Astrocyte (in vitro differentiated cells and primary cell): ENCODE measurements at regions not wholly inside any gene's neighbourhood (a gene's known extent, or its start where the extent isn't known, plus 50 kb on each side); places are given as distances from the start of the nearest gene placed in this dataset.

Experiments used
- DNase-seq: peaks from one replicate; pipeline ENCODE4 v3.0.0-alpha.2; 2010; ENCODE audit warnings: low read depth
- FAIRE-seq: peaks from 2 replicates; lab custom pipeline; 2011; peaks lifted over from hg19 to GRCh38; lab: Jason Lieb, UNC
- H2AFZ ChIP-seq: 2 replicates; pipeline ENCODE4 v1.6.0; 2012; ENCODE audit warnings: low read depth, low read length, inconsistent platforms
- H3K27ac ChIP-seq: 2 replicates; pipeline ENCODE4 v1.5.1; 2011; ENCODE audit warnings: low read depth, low read length, inconsistent platforms
- H3K27me3 ChIP-seq: 2 replicates; pipeline ENCODE4 v1.6.0; 2011; ENCODE audit warnings: low read length, inconsistent platforms; ENCODE audit not compliant: insufficient read depth
- H3K36me3 ChIP-seq: 2 replicates; pipeline ENCODE4 v1.5.1; 2011; ENCODE audit warnings: low read length, inconsistent platforms; ENCODE audit not compliant: insufficient read depth
- H3K4me1 ChIP-seq: 2 replicates; pipeline ENCODE4 v1.5.1; 2011; ENCODE audit warnings: low read length, inconsistent platforms; ENCODE audit not compliant: insufficient read depth
- H3K4me2 ChIP-seq: 2 replicates; pipeline ENCODE4 v1.6.0; 2012; ENCODE audit warnings: low read length, inconsistent platforms
- H3K4me3 ChIP-seq: 2 replicates; pipeline ENCODE4 v1.5.1; 2011; ENCODE audit warnings: low read depth, mild to moderate bottlenecking, low read length, inconsistent platforms; ENCODE audit not compliant: insufficient read depth
- H3K79me2 ChIP-seq: 2 replicates; pipeline ENCODE4 v1.6.0; 2012; ENCODE audit warnings: mild to moderate bottlenecking, low read length, inconsistent platforms; ENCODE audit not compliant: insufficient read depth
- H3K9ac ChIP-seq: 2 replicates; pipeline ENCODE4 v1.6.0; 2012; ENCODE audit warnings: mild to moderate bottlenecking, low read length, inconsistent platforms
- H3K9me3 ChIP-seq: 2 replicates; pipeline ENCODE4 v1.5.1; 2012; ENCODE audit warnings: low read depth, mild to moderate bottlenecking, low read length, inconsistent platforms; ENCODE audit not compliant: insufficient read depth
- H4K20me1 ChIP-seq: 2 replicates; pipeline ENCODE4 v1.6.0; 2012; ENCODE audit warnings: low read length, inconsistent platforms; ENCODE audit not compliant: insufficient read depth
- H3K27ac Mint-ChIP-seq: one replicate; pipeline ENCODE4 v1.8.0; 2021; ENCODE audit warnings: mild to moderate bottlenecking, mixed read lengths; ENCODE audit not compliant: unreplicated experiment
- H3K27me3 Mint-ChIP-seq: one replicate; pipeline ENCODE4 v1.8.0; 2021; ENCODE audit warnings: low read depth, mixed read lengths; ENCODE audit not compliant: unreplicated experiment
- H3K36me3 Mint-ChIP-seq: one replicate; pipeline ENCODE4 v1.8.0; 2021; ENCODE audit warnings: low read depth, mixed read lengths; ENCODE audit not compliant: unreplicated experiment
- H3K4me1 Mint-ChIP-seq: one replicate; pipeline ENCODE4 v1.8.0; 2021; ENCODE audit warnings: low read depth, mixed read lengths; ENCODE audit not compliant: unreplicated experiment
- H3K4me3 Mint-ChIP-seq: one replicate; pipeline ENCODE4 v1.8.0; 2021; ENCODE audit warnings: mild to moderate bottlenecking, moderate library complexity, mixed read lengths; ENCODE audit not compliant: unreplicated experiment
- H3K9me3 Mint-ChIP-seq: one replicate; pipeline ENCODE4 v1.8.0; 2021; ENCODE audit warnings: mild to moderate bottlenecking, mixed read lengths; ENCODE audit not compliant: unreplicated experiment
- EZH2 ChIP-seq: IDR thresholded peaks from 2 replicates; pipeline ENCODE4 v1.6.1; 2012; ENCODE audit warnings: mild to moderate bottlenecking, low read length, inconsistent platforms; ENCODE audit not compliant: insufficient read depth
- TF ChIP-seq, protein P1 (sequence below): IDR thresholded peaks from 2 replicates; pipeline ENCODE4 v1.5.1; 2011; ENCODE audit warnings: low read depth, mild to moderate bottlenecking, inconsistent platforms, low read length, moderate library complexity; ENCODE audit not compliant: insufficient read depth

DNA sequence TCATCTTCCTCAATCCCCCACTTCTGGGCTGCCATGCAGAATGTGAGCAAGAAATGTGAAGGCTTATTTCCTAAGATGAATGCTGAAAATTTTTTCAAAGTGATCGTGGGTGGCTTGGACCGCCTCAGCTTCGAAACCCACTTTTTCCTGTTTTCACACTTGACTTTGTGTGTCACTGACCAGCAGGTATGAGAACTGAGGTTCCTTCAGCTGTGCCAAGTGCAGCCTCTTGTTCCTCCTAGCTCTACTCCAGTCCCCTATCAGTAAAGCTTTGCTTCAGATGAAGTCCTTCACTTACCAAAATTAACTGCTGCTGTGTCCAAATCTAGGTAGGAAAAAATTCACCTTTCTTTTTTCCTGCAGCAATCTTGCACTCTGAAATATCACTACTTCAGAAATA is 382.6 kb downstream of the DTWD2 start:
- H2AFZ ChIP-seq, result no peak overlapping the region
- no peaks in the 10 kb centered on the region for H4K20me1 ChIP-seq
- Mint-ChIP-seq H3K9me3 (peaks cover 2% of the 10 kb centered on the region), H3K4me3 (no peak overlapping the region), H3K27ac (no peak overlapping the region), H3K27me3 (no peaks in the 10 kb centered on the region), H3K4me1 (no peaks in the 10 kb centered on the region), H3K36me3 (no peaks in the 10 kb centered on the region)
- no peak for FAIRE-seq
- H3K9me3 ChIP-seq, result no peaks in the 10 kb centered on the region
- TF ChIP-seq, protein P1, sequence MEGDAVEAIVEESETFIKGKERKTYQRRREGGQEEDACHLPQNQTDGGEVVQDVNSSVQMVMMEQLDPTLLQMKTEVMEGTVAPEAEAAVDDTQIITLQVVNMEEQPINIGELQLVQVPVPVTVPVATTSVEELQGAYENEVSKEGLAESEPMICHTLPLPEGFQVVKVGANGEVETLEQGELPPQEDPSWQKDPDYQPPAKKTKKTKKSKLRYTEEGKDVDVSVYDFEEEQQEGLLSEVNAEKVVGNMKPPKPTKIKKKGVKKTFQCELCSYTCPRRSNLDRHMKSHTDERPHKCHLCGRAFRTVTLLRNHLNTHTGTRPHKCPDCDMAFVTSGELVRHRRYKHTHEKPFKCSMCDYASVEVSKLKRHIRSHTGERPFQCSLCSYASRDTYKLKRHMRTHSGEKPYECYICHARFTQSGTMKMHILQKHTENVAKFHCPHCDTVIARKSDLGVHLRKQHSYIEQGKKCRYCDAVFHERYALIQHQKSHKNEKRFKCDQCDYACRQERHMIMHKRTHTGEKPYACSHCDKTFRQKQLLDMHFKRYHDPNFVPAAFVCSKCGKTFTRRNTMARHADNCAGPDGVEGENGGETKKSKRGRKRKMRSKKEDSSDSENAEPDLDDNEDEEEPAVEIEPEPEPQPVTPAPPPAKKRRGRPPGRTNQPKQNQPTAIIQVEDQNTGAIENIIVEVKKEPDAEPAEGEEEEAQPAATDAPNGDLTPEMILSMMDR, result no peak
- TF ChIP-seq EZH2, result no peak
- H3K27ac ChIP-seq, result no peak overlapping the region
- H3K79me2 ChIP-seq, result no peaks in the 10 kb centered on the region
- no peak overlapping the region for H3K9ac ChIP-seq
- H3K36me3 ChIP-seq, result no peaks in the 10 kb centered on the region
- no peak overlapping the region for H3K4me3 ChIP-seq
- no peaks in the 10 kb centered on the region for H3K27me3 ChIP-seq
- no peak overlapping the region for H3K4me2 ChIP-seq
- no peaks in the 10 kb centered on the region for H3K4me1 ChIP-seq
- no peak for DNase-seq

DNA sequence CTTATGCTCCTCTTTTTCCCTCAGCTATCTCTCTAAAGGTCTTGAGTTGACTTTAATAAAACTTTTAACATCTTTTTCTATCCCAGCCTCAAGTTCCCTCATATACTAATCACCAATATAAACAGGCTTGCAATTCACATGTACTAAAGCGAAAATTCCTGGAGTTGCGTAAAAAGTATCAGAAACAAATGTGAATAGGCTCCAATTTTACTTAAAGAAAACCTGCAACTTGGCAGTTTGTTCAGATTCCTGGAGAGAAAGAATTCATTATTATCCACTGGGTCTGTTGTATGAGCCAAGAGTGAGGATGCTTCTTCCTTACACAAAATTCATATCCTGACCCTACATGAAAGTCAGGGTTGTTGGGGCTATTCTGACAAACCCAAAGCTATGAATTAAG is 384.2 kb downstream of the DTWD2 start:
- no peak overlapping the region for H3K27ac Mint-ChIP-seq
- H3K4me1 ChIP-seq, result no peaks in the 10 kb centered on the region
- no peaks in the 10 kb centered on the region for H3K36me3 ChIP-seq
- no peaks in the 10 kb centered on the region for H3K36me3 Mint-ChIP-seq
- no peaks in the 10 kb centered on the region for H3K79me2 ChIP-seq
- DNase-seq (no peak), FAIRE-seq (no peak)
- peaks cover 2% of the 10 kb centered on the region for H3K9me3 Mint-ChIP-seq
- H3K27me3 Mint-ChIP-seq, result no peaks in the 10 kb centered on the region
- H3K4me3 Mint-ChIP-seq, result no peak overlapping the region
- H4K20me1 ChIP-seq, result no peaks in the 10 kb centered on the region
- no peak overlapping the region for H3K4me2 ChIP-seq
- H3K27ac ChIP-seq, result no peak overlapping the region
- H3K9me3 ChIP-seq, result no peaks in the 10 kb centered on the region
- no peaks in the 10 kb centered on the region for H3K27me3 ChIP-seq
- no peak overlapping the region for H2AFZ ChIP-seq
- TF ChIP-seq EZH2, result no peak
- TF ChIP-seq, protein P1, result no peak
- no peak overlapping the region for H3K9ac ChIP-seq
- H3K4me1 Mint-ChIP-seq, result no peaks in the 10 kb centered on the region
- H3K4me3 ChIP-seq, result no peak overlapping the region

DNA sequence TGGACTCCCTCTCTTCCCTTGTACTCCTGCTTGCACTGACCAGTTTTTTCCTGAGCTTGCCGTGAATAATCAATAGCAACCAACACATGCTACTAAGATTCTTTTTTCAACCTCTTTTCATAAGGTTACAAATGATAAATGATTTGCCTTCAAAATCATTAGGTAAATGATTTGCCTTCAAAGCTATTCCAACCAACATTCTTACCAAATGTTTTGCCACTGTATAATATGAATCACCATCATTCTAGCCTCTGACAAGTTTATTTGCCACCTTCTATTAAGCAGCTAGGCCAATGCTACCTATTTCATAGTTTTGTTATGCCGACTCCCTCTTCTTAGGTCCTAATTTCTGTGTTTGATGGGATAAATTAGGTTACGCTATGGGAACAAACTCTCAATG is 385.1 kb downstream of the DTWD2 start:
- Histone ChIP-seq H3K9me3 (no peaks in the 10 kb centered on the region), H3K36me3 (no peaks in the 10 kb centered on the region), H3K4me2 (no peak overlapping the region), H3K9ac (no peak overlapping the region), H3K4me1 (no peaks in the 10 kb centered on the region), H2AFZ (no peak overlapping the region), H3K27ac (no peak overlapping the region), H3K79me2 (no peaks in the 10 kb centered on the region), H3K4me3 (no peak overlapping the region), H3K27me3 (no peaks in the 10 kb centered on the region), H4K20me1 (no peaks in the 10 kb centered on the region)
- TF ChIP-seq, protein P1, result no peak
- TF ChIP-seq EZH2, result no peak
- Mint-ChIP-seq H3K4me1 (no peaks in the 10 kb centered on the region), H3K27ac (no peak overlapping the region), H3K9me3 (peaks cover 2% of the 10 kb centered on the region), H3K27me3 (no peaks in the 10 kb centered on the region), H3K36me3 (no peaks in the 10 kb centered on the region), H3K4me3 (no peak overlapping the region)
- FAIRE-seq, result no peak
- DNase-seq, result no peak
